ENCODE measurements at regions not wholly inside any gene's neighbourhood (a gene's known extent, or its start where the extent isn't known, plus 50 kb on each side); places are given as distances from the start of the nearest gene placed in this dataset.
A peak's percentile ranks its signal among the peaks of the same experiment; 100 is the strongest.

GRCh38 chrX:20515841-20516461, 249.2 kb upstream of the RPS6KA3 start:
- no peak for DNase-seq

GRCh38 chrX:20514358-20514757, 247.6 kb upstream of the RPS6KA3 start:
- DNase-seq: no peak

- DNase-seq: no peak
Observed at GRCh38 chrX:20513185-20513584, 246.5 kb upstream of the RPS6KA3 start.

- DNase-seq: no peak
Observed at GRCh38 chrX:20511792-20512191, 245.1 kb upstream of the RPS6KA3 start.

GRCh38 chrX:20507901-20508620, 241.4 kb upstream of the RPS6KA3 start:
- DNase-seq: no peak

- DNase-seq: no peak
Observed at GRCh38 chrX:20506739-20507138, 240.0 kb upstream of the RPS6KA3 start.

GRCh38 chrX:20500949-20501348, 234.2 kb upstream of the RPS6KA3 start:
- DNase-seq: no peak

GRCh38 chrX:20500171-20500865, 233.6 kb upstream of the RPS6KA3 start:
- DNase-seq: peak in 1 of 6 experiments; percentile 3

- DNase-seq: no peak
Observed at GRCh38 chrX:20499763-20500162, 233.1 kb upstream of the RPS6KA3 start.

- DNase-seq: no peak
Observed at GRCh38 chrX:20498851-20499635, 232.3 kb upstream of the RPS6KA3 start.

- DNase-seq: no peak
Observed at GRCh38 chrX:20495575-20495974, 228.9 kb upstream of the RPS6KA3 start.

- no peak for DNase-seq
Observed at GRCh38 chrX:20488473-20488872, 221.8 kb upstream of the RPS6KA3 start.

GRCh38 chrX:20487227-20487626, 220.5 kb upstream of the RPS6KA3 start:
- DNase-seq: no peak

- DNase-seq: no peak
Observed at GRCh38 chrX:20481632-20482031, 214.9 kb upstream of the RPS6KA3 start.

- DNase-seq: no peak
Observed at GRCh38 chrX:20479896-20480295, 213.2 kb upstream of the RPS6KA3 start.

GRCh38 chrX:20479048-20479447, 212.3 kb upstream of the RPS6KA3 start:
- DNase-seq: no peak

GRCh38 chrX:20477836-20478524, 211.3 kb upstream of the RPS6KA3 start:
- DNase-seq: no peak

- DNase-seq: no peak
Observed at GRCh38 chrX:20477219-20477618, 210.5 kb upstream of the RPS6KA3 start.

- no peak for DNase-seq
Observed at GRCh38 chrX:20472620-20473258, 206.0 kb upstream of the RPS6KA3 start.

- no peak for DNase-seq
Observed at GRCh38 chrX:20472148-20472547, 205.4 kb upstream of the RPS6KA3 start.

GRCh38 chrX:20471483-20471882, 204.8 kb upstream of the RPS6KA3 start:
- DNase-seq: no peak

Measured in stimulated activated naive CD4-positive, alpha-beta T cell (primary cell).